ENCODE measurements at regions not wholly inside any gene's neighbourhood (a gene's known extent, or its start where the extent isn't known, plus 50 kb on each side); places are given as distances from the start of the nearest gene placed in this dataset.
A peak's percentile ranks its signal among the peaks of the same experiment; 100 is the strongest.

GRCh38 chr11:26093206-26093605 lies 238.7 kb upstream of the ANO3 start:
- DNase-seq (ENCODE audit: low read depth) = no peak

- no peak for DNase-seq (ENCODE audit: low read depth)
These were observed 236.6 kb upstream of the ANO3 start for GRCh38 chr11:26095340-26095739.

GRCh38 chr11:26096451-26096850 lies 235.5 kb upstream of the ANO3 start:
- no peak for DNase-seq (ENCODE audit: low read depth)

- DNase-seq (ENCODE audit: low read depth) = no peak
These were observed 229.6 kb upstream of the ANO3 start for GRCh38 chr11:26102325-26102724.

DNA sequence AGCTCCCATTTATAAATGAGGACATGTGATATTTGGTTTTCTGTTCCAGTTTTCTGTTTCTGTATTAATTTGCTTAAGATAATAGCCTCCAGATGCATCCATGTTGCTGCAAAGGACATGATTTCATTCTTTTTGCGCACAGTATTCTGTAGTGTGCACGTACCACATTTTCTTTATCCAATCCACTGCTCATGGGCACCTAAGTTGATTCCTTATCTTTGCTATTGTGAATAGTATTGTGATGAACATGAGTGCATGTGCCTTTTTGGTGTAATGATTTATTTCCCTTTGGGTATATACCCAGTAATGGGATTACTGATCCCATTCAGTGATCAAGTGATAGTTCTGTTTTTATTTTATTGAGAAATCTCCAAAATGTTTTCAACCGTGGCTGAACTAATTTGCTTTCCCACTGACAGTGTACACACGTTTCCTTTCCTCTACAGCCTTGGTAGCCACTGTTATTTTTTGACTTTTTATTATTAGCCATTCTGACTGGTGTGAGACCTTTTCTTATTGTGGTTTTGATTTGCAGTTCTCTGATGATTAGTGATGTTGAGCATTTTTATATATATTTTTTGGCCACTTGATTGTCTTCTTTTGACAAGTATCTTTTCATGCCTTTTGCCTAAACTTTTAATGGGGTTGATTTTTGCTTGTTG lies 226.0 kb upstream of the ANO3 start:
- DNase-seq (ENCODE audit: low read depth) = no peak

GRCh38 chr11:26106726-26107125 lies 225.2 kb upstream of the ANO3 start:
- no peak for DNase-seq (ENCODE audit: low read depth)

- no peak for DNase-seq (ENCODE audit: low read depth)
These were observed 222.1 kb upstream of the ANO3 start for GRCh38 chr11:26109658-26110368.

DNA sequence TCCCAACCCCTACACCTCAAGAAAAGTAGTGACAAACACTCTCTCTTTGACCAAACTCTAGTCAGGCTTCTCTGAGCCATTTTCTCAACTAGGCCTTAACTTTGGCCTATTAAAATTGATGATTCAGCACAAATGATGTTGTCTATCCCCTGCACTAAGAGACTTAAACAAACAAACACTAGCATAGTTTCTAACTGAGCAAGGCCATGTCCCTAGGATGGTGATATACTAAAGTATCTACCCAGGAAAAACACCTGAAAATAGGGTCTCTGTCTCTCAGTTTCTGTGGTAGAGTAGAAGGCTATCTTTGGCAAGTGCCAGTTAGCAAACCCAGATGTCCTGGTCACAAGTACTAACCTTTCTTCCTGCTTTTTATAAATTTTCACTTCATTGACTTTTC lies 219.7 kb upstream of the ANO3 start:
- no peak for DNase-seq (ENCODE audit: low read depth)

DNA sequence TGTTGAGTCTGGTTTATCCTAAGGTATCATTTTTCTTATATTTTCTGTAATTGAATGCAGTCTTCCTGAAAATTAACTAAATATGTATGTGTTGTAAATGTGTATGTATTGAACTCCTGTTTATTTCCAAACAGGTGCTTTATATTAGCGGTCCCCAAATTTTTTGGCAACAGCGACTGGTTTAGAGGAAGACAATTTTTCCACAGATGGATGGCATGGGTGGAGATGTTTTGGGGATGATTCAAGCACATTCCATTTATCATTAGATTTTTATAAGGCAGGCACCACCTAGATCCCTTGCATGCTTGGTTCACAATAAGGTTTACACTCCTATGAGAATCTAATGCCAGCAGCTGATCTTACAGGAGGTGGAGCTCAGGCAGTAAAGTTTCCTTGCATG lies 210.5 kb upstream of the ANO3 start:
- DNase-seq (ENCODE audit: low read depth) = no peak

- no peak for DNase-seq (ENCODE audit: low read depth)
These were observed 205.2 kb upstream of the ANO3 start for GRCh38 chr11:26126741-26127140.

DNA sequence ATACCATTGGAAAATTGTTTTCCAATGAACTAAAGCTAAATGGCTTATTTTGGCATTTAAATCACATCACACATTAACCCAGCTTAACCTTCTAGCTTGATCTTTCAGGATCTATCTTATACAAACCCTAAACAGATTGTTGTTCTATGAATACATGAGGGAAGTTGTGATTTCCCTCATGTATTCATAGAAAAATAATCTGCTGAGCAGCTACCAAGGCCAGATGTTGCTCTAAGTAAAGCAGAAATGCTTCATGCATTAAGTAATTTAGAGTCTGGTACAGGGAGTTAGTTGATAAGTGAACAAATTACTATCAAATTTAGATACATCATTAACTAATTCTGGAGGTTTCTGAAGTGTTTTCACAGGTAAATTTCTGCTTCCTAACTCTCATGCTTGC lies 204.6 kb upstream of the ANO3 start:
- DNase-seq (ENCODE audit: low read depth) = no peak

DNA sequence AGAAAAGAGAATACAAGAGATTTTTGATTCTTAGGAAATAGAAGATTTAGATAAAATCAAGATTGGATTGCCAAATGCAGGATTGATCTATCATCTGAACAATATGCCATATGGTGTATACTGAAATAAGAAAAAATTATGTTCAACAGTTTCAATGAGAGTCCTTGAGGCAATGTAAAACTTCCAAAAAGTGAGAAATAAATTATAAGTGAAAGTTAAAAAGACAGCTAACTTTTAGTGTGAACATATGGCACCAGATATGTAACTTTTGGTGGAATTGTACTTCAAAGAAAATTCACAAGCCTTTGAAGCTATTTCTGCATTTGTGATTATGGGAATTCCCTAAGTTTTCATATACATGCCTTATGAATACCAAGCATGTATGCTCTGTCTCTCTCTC lies 200.5 kb upstream of the ANO3 start:
- DNase-seq (ENCODE audit: low read depth) = no peak

DNA sequence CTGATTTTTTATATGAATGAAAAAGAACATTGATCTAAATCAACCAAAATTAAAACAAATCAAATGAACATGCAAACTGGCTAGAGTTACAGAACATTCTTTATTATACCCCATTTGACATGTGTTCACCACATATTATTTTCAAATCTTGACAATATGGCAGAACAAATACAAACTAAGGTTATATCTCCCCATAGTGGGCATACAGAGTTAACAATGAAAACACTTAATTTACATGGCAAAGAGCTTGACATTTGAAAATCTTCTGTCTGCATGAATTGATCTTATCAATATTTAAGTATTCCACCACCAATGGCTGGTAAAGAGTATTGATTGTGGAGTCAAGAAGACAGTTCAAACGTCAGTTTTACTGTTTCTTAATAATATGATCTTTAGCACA lies 197.9 kb upstream of the ANO3 start:
- no peak for DNase-seq (ENCODE audit: low read depth)

GRCh38 chr11:26134481-26135355 lies 197.2 kb upstream of the ANO3 start:
- DNase-seq (ENCODE audit: low read depth) = peak; percentile 4

DNA sequence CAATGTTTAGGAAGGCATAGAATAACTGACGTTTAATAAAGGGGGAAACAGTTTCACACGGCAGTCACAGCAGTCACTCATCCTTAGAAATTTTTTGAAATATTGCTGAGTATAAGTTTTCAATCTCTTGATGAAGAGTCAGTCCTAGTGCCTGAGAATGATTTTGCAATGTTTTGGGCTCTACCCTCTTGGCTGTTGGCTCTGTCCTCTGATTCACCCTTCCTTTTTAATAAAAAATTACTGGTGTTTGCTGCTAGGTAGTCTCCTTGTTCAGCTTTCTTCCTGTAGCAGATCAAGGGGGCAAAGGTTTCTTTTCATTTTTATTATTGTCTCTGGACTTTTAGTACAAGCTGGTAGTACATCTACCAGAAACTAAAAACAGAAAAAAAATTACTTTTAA lies 194.3 kb upstream of the ANO3 start:
- no peak for DNase-seq (ENCODE audit: low read depth)

DNA sequence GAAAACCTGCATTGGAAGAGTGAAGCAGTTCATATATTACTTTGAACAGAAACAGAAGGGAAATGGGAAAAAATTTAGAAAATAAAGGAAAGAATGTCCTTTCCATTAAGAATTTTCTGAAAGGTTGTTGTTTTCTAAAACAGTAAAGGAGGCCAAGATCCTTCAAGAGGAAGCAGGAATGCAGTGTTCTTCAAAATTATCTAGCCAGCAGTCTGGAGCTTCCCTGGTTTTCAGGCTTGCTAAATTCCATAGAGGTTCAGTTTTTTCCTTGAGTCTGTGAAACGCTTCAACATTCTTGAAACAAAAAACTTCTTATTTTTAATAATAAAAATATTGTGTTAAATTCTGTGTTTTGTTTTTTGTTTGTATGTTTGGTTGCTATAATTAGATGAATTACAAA lies 189.0 kb upstream of the ANO3 start:
- DNase-seq (ENCODE audit: low read depth) = no peak

GRCh38 chr11:26143566-26144290 lies 188.2 kb upstream of the ANO3 start:
- DNase-seq (ENCODE audit: low read depth) = no peak

DNA sequence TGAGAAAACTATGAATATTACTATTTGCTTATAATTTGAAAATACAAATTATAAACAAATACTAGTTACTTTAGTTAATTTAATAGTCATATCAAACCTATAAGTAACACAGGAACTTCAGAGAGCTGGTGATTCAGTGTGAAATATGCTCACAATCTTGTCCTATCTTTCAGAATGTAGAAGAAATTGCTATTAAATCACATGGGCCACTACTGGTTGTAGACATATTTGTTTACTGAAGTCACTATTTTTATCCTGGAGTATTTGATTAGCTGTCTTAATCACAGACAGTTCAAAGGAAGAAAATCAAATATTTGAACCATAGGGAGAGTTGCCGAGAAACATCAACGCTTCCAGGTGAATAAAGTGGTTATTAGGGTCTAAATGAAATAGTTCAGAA lies 187.6 kb upstream of the ANO3 start:
- DNase-seq (ENCODE audit: low read depth) = no peak

GRCh38 chr11:26144911-26145310 lies 187.0 kb upstream of the ANO3 start:
- no peak for DNase-seq (ENCODE audit: low read depth)

DNA sequence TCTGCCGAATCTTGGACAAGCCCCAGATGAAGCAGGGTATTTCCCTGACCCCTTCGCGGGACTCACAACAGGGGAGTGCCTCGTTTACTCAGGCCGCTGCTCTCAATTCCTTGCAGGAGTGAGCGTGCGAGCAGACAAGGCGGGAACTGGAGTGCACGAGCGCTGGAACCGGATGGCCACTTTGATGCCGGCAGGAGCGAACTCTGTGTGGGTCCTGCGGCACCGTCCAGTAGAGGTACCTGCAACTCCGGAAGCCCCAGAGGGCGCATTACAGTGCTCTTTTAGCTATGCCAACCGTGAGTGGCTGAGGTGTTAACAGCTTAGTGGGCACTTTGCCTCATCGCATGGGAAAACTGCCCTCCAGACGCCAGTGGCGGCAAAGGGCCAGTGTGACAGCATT lies 182.3 kb upstream of the ANO3 start:
- DNase-seq (ENCODE audit: low read depth) = no peak

DNA sequence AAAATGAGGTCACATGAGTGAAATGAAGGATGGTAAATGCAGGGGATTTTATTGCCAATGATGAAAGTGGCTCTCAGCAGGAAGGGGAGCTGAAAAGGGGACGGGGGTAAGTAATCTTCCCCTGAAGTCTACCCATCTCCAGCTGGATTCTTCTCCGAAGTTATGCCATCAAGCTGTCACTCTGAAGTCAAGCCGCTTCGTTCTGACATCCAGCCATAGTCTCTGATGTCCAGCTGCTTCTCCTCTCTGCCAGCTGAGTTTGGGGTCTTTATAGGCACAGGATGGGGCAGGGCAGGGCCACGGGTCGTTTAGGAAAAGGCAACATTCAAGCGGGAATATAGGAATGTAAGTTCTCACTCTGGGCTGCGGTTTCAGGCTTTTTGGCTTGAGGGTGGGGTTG lies 181.9 kb upstream of the ANO3 start:
- no peak for DNase-seq (ENCODE audit: low read depth)

DNA sequence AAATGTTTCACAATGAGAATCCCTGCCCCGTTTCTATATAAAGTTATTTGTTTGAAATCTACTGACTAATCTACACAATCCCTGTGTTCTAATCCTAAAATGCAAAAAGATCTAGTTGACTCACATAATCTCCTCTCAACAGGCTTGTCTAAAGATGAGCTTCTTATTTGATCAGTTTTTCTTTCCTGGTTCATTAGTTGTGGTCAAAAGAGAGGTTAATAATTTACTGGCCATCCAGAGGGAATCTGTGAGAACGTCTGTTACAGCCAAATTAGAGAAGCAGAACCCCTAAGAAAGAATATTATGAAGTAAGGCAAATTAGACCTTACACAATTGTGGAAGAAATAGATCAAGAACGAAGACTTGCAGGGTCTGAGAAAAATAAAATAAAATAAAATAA lies 173.7 kb upstream of the ANO3 start:
- DNase-seq (ENCODE audit: low read depth) = no peak
